OCI-LY7 (cell line): ENCODE measurements at regions not wholly inside any gene's neighbourhood (a gene's known extent, or its start where the extent isn't known, plus 50 kb on each side); places are given as distances from the start of the nearest gene placed in this dataset.

Source experiments
- BruUV-seq: library from RNA; stranded (reverse); fragments of 400-500 nt; replicated peaks from 2 replicates; lab custom pipeline; 2021; lab: Mats Ljungman, UMichigan
- CTCF ChIA-PET: fragments of 300-600 bp; sonication (Branson Sonifier 250); formaldehyde crosslinking; loops from one replicate; lab custom pipeline; 2022; ENCODE audit warnings: antibody characterized with exemption; ENCODE audit not compliant: unreplicated experiment; lab: Charles Lee
- POLR2A ChIA-PET: fragments of 300-600 bp; sonication (Branson Sonifier 250); formaldehyde crosslinking; loops from one replicate; lab custom pipeline; 2022; ENCODE audit warnings: antibody characterized with exemption; lab: Charles Lee
- DNase-seq: peaks from one replicate; pipeline ENCODE4 v3.0.0-alpha.2; 2015; ENCODE audit warnings: low spot score
- H2AFZ ChIP-seq: fragments of 200-600 bp; sonication (generic), shearing (Covaris generic); 2 replicates; pipeline ENCODE4 v1.6.1; 2014; ENCODE audit warnings: mild to moderate bottlenecking, antibody characterized with exemption, low read length, moderate library complexity
- H3K27ac ChIP-seq: fragments of 200-600 bp; sonication (generic); 2 replicates; pipeline ENCODE4 v1.5.1; 2014; ENCODE audit warnings: mixed run types, low read depth, mild to moderate bottlenecking, moderate library complexity, low read length, inconsistent platforms; ENCODE audit not compliant: poor library complexity, severe bottlenecking
- H3K36me3 ChIP-seq: fragments of 200-600 bp; sonication (generic); 2 replicates; pipeline ENCODE4 v1.6.1; 2014; ENCODE audit warnings: mild to moderate bottlenecking, antibody characterized with exemption, low read length, moderate library complexity, mixed read lengths; ENCODE audit not compliant: insufficient read depth
- H3K4me1 ChIP-seq: fragments of 200-600 bp; sonication (generic); 2 replicates; pipeline ENCODE4 v1.5.1; 2014; ENCODE audit warnings: mild to moderate bottlenecking, low read length; ENCODE audit not compliant: insufficient read depth, poor library complexity, severe bottlenecking
- H3K4me2 ChIP-seq: fragments of 200-600 bp; sonication (generic); 2 replicates; pipeline ENCODE4 v1.6.1; 2014; ENCODE audit warnings: mild to moderate bottlenecking, low read length
- H3K4me3 ChIP-seq: fragments of 200-600 bp; sonication (generic); 2 replicates; pipeline ENCODE4 v1.5.1; 2014; ENCODE audit warnings: mild to moderate bottlenecking, low read depth, low read length; ENCODE audit not compliant: poor library complexity, severe bottlenecking
- H3K79me2 ChIP-seq: fragments of 200-600 bp; sonication (generic); 2 replicates; pipeline ENCODE4 v1.6.1; 2016; ENCODE audit warnings: low read depth, mild to moderate bottlenecking, low read length, moderate library complexity, mixed read lengths; ENCODE audit not compliant: insufficient read depth
- H3K9me2 ChIP-seq: fragments of 200-600 bp; sonication (generic); 2 replicates; pipeline ENCODE4 v1.6.1; 2016; ENCODE audit warnings: mild to moderate bottlenecking, low read length, mixed read lengths; ENCODE audit not compliant: insufficient read depth
- H3K9me3 ChIP-seq: fragments of 200-600 bp; sonication (generic); 2 replicates; pipeline ENCODE4 v1.6.1; 2014; ENCODE audit warnings: mild to moderate bottlenecking, mixed run types, low read length, mixed read lengths
- H4K20me1 ChIP-seq: fragments of 200-600 bp; sonication (generic); 2 replicates; pipeline ENCODE4 v1.6.1; 2014; ENCODE audit warnings: mild to moderate bottlenecking, antibody characterized with exemption, low read length, moderate library complexity, mixed read lengths; ENCODE audit not compliant: insufficient read depth
- CTCF ChIP-seq: fragments of 200-600 bp; sonication (generic); conservative IDR thresholded peaks from 2 replicates; pipeline ENCODE4 v1.5.1; 2014; ENCODE audit warnings: mild to moderate bottlenecking, antibody characterized with exemption, low read length, moderate library complexity, mixed read lengths
- EZH2phosphoT487 ChIP-seq: fragments of 200-600 bp; sonication (generic); IDR thresholded peaks from 2 replicates; pipeline ENCODE4 v1.6.1; 2018; ENCODE audit warnings: low read depth, borderline replicate concordance, mild to moderate bottlenecking, mixed run types, antibody characterized with exemption, low read length, moderate library complexity, mixed read lengths
- intact Hi-C: fragments of 100-400 bp; cut with micrococcal nuclease; formaldehyde crosslinking; loops from one replicate; pipeline ENCODE4 v1.10.0; 2022; ENCODE audit not compliant: unreplicated experiment

DNA sequence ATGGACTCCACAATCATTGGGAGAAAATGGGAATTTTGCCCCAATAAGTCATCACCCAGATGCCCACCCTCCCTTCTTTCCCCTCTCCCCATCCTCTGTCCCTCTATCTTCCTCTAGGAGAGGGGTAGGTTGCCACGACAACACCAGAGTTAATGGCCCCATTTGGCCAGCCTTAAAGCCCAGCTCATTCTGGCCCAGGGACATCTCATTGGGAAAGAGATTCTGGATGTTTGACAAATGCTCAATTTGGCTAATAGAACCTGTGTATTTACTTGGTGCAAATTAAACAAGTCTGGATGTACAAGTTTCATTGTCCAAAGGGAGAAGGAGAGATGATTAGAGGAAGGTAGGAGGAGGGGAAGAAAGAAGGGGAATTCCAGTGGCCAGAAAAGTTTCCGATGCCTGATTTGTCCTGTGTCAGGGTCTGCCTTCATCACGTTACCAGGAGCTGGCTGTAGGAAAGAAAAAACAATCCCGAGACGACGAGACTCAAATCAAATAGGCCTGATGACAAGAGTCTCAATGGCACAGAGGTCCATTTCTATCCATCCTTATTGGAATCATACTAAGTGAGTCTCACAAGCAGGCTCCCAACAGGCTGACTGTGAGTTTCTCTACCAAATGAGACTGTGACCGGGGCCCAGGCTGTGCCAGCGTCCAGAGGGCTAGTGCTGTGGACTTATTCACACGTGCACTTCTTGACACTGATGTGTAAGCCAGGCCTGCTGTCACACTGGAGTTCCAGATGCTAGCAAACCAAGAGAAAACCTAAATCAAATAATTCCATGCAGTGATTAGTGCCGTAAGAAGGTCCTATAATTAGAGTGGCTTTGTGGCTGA lies 265.2 kb upstream of the APCDD1 start:
- Histone ChIP-seq H3K79me2 (no peaks in the 10 kb centered on the region), H3K4me2 (no peak overlapping the region), H3K36me3 (no peaks in the 10 kb centered on the region), H3K4me1 (no peaks in the 10 kb centered on the region), H3K9me2 (no peaks in the 10 kb centered on the region), H3K9me3 (no peaks in the 10 kb centered on the region), H3K27ac (no peak overlapping the region), H3K4me3 (no peak overlapping the region), H4K20me1 (no peaks in the 10 kb centered on the region), H2AFZ (no peak overlapping the region)
- ChIA-PET POLR2A (interaction anchor here (0.7 kb wide), 1 partner anchor 134 kb away, joined by 3 read pairs; no protein-coding TSS in a partner anchor), CTCF (no interaction called here)
- intact Hi-C loops = no loop called here
- no peak for TF ChIP-seq CTCF
- no peak for TF ChIP-seq EZH2phosphoT487
- no TSS peak for BruUV-seq
- no peak for DNase-seq

DNA sequence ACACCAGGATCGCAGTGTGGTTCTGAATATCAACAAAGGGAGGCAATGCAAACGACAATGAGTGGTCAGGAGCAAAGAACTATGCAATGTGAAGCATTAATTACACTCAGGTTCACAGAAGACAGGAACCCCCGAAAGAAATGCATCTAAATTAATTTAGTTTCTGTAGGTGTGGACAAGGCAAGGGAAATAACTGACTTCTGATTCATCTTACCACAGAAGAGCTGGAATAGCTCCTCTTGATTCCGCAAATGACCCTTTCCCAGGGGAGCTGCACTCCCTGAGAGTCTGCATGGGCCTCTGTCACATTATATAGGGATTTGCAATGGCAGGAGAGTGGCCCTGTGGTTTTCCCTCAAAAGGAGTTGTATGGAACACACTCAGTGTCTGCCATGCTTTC lies 263.9 kb upstream of the APCDD1 start:
- ChIA-PET POLR2A (no interaction called here), CTCF (no interaction called here)
- H3K9me2 ChIP-seq = no peaks in the 10 kb centered on the region
- BruUV-seq = no TSS peak
- no peak for DNase-seq
- no peak overlapping the region for H3K4me3 ChIP-seq
- no peak overlapping the region for H3K27ac ChIP-seq
- intact Hi-C loops = no loop called here
- no peak overlapping the region for H3K4me2 ChIP-seq
- no peak overlapping the region for H2AFZ ChIP-seq
- H3K36me3 ChIP-seq = no peaks in the 10 kb centered on the region
- H3K4me1 ChIP-seq = no peaks in the 10 kb centered on the region
- no peaks in the 10 kb centered on the region for H3K79me2 ChIP-seq
- H3K9me3 ChIP-seq = no peaks in the 10 kb centered on the region
- no peak for TF ChIP-seq EZH2phosphoT487
- H4K20me1 ChIP-seq = no peaks in the 10 kb centered on the region

DNA sequence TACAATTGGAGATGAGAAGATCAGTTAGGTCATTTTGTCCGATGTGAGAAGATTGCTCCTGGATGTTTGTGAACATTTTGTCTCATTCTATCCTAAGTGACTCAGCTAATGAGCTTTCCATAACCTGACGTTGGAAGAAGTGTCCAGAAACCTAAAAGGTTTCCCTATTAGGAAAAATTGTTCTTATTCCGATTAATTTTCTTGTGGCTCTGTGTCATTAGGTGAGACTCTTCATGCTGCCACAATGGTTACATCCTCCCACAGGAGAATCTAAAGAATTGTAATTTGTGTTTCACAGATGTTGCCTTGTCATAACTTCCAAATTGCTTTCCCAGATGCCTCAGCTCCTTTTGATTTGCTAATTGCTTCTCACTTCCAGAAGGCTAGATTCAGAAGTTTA lies 261.0 kb upstream of the APCDD1 start:
- no peaks in the 10 kb centered on the region for H4K20me1 ChIP-seq
- no peaks in the 10 kb centered on the region for H3K9me2 ChIP-seq
- TF ChIP-seq EZH2phosphoT487 (no peak), CTCF (no peak)
- H3K4me3 ChIP-seq = no peak overlapping the region
- H3K27ac ChIP-seq = no peak overlapping the region
- H3K79me2 ChIP-seq = no peaks in the 10 kb centered on the region
- intact Hi-C loops = no loop called here
- ChIA-PET POLR2A (interaction anchor here (0.8 kb wide), 1 partner anchor 298 kb away, joined by 3 read pairs; no protein-coding TSS in a partner anchor), CTCF (no interaction called here)
- H3K36me3 ChIP-seq = no peaks in the 10 kb centered on the region
- no peaks in the 10 kb centered on the region for H3K9me3 ChIP-seq
- no TSS peak for BruUV-seq
- H3K4me1 ChIP-seq = no peaks in the 10 kb centered on the region
- DNase-seq = no peak
- no peak overlapping the region for H3K4me2 ChIP-seq
- no peak overlapping the region for H2AFZ ChIP-seq
